Lower leg skin (tissue), 4 donors: ENCODE measurements at regions not wholly inside any gene's neighbourhood (a gene's known extent, or its start where the extent isn't known, plus 50 kb on each side); places are given as distances from the start of the nearest gene placed in this dataset.
A peak's percentile ranks its signal among the peaks of the same experiment; 100 is the strongest.

Source experiments
- DNase-seq, 2 donors: peaks; one replicate each; pipeline ENCODE4 v3.0.0-alpha.2; 2019; ENCODE audit warnings: low spot score in 2 of 2
- H3K4me3 ChIP-seq: fragments of 200-600 bp; sonication (generic); 2 replicates; pipeline ENCODE4 v1.5.1; 2017; ENCODE audit warnings: mild to moderate bottlenecking, low read depth; ENCODE audit not compliant: poor library complexity, severe bottlenecking
- CTCF ChIP-seq, 3 donors: fragments of 450-650 bp; IDR thresholded peaks; one replicate each; pipeline ENCODE4 v1.5.1; 2016; ENCODE audit warnings: antibody characterized with exemption in 3 of 3, mild to moderate bottlenecking in 3 of 3, moderate library complexity in 2 of 3
- POLR2A ChIP-seq, 2 donors: fragments of 450-650 bp; IDR thresholded peaks; one replicate each; pipeline ENCODE4 v1.6.1; 2016 to 2017; ENCODE audit warnings: antibody characterized with exemption in 2 of 2, mild to moderate bottlenecking in 1 of 2, moderate library complexity in 1 of 2
- WGBS, 2 donors: methylation state at CpG; one replicate each; pipeline ENCODE4 v1.1.5; 2018; 5-methylcytosine and 5-hydroxymethylcytosine counted together
- intact Hi-C: fragments of 100-400 bp; cut with DNase I; formaldehyde crosslinking; loops from one replicate; pipeline ENCODE4 v1.15.0; 2023; ENCODE audit warnings: low total_unique reads

DNA sequence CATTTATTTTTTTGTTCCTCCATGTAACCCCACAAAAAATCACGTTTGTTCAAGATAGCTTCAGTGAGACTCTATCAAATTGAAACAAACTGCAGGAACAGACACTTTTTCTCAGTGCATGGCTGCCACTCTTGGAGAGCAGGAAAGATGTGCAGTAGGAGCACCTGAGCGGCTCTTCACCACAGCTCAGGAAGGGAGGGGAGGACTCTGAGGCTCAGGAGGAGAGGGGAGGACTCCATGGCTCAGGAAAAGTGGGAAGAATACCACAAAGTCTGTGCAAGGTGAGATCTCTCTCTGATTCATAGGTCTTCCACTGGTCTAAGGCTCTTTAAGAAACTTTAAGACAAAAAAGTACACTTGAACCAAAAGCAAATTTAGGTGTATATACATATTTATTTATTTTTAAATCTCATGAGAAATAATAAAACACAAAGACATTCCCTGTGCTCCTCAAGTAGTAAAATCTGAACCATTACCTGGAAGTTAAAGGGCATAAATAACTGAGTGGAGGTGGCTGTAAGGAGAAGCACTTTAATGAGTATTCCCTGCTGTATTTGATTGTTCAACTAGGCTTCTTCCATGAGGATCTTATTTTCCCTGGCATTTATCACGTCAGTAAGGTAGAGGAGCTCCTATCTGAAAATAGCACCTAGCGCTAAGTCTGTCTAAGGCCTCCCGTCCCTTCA is 69.2 kb upstream of the CCN6 start:
- H3K4me3 ChIP-seq = no peak overlapping the region
- intact Hi-C loops = no loop called here
- DNase-seq = no peak
- TF ChIP-seq CTCF (IDR thresholded peaks at IDR 0.05) = no peak
- TF ChIP-seq POLR2A (IDR thresholded peaks at IDR 0.05) = no peak
- 74 to 75% methylated on average over 5 of the region's 5 CpGs for WGBS, 2 donors

- DNase-seq = peak in 1 of 2 donors; percentile 39
- H3K4me3 ChIP-seq = no peak overlapping the region
- intact Hi-C loops = no loop called here
- 41 to 45% methylated on average over 4 of the region's 4 CpGs for WGBS, 2 donors
- TF ChIP-seq CTCF (IDR thresholded peaks at IDR 0.05) = no peak
- TF ChIP-seq POLR2A (IDR thresholded peaks at IDR 0.05) = no peak
Measured at GRCh38 chr6:111985202-111985731, 68.6 kb upstream of the CCN6 start.

- WGBS, 2 donors = 86 to 97% methylated on average over 3 of the region's 3 CpGs
- intact Hi-C loops = no loop called here
- no peak overlapping the region for H3K4me3 ChIP-seq
- TF ChIP-seq POLR2A (IDR thresholded peaks at IDR 0.05) (no peak), CTCF (IDR thresholded peaks at IDR 0.05) (no peak)
- DNase-seq = no peak
Measured at GRCh38 chr6:111986651-111987050, 67.3 kb upstream of the CCN6 start.

GRCh38 chr6:111987295-111987694 is 66.6 kb upstream of the CCN6 start:
- H3K4me3 ChIP-seq = no peak overlapping the region
- WGBS, 2 donors = 43 to 49% methylated on average over 1 of the region's 1 CpG
- DNase-seq = peak in 1 of 2 donors; percentile 53
- TF ChIP-seq CTCF (IDR thresholded peaks at IDR 0.05) = no peak
- no peak for TF ChIP-seq POLR2A (IDR thresholded peaks at IDR 0.05)
- intact Hi-C loops = no loop called here

DNA sequence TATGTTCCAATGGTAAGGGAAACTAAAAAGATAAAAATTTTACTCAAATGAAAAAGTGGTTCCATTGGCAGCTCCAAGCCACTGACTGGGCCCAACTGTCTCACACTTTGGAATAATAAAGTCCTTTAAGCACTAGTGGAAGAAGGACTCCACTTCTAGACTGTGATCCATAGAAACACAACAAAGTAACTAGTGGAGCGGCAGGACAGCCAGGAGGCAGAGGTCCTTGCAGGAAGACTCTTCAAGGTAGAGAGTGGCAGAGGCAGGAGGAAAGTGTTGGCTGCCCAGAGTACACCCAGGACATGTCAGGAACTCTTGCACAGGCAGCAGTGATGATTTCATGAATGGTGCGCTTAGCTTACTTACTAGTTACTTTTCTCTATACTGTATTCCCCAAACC is 65.0 kb upstream of the CCN6 start:
- TF ChIP-seq CTCF (IDR thresholded peaks at IDR 0.05) = no peak
- TF ChIP-seq POLR2A (IDR thresholded peaks at IDR 0.05) = no peak
- H3K4me3 ChIP-seq = no peak overlapping the region
- WGBS, 2 donors = 96 to 97% methylated on average over 2 of the region's 2 CpGs
- intact Hi-C loops = no loop called here
- no peak for DNase-seq

DNA sequence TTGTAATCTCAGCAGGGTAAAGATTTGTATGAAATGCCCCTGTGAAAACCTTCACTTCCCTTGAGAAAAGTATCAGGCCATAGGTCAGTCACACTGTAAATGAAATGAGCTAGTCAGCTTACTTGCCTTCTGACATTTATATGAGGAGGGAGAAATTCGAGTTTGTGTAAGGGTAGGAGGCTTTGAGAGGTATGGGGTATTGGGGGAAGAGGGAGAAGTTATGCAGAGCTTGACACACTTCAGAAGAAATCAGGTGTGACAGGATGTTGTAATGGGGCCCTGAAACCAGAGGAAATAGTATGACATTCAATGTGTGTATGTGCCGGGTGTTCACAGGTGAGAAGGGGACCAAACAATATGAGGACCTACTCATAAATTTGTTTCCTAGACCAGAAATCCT is 64.2 kb upstream of the CCN6 start:
- no peak overlapping the region for H3K4me3 ChIP-seq
- intact Hi-C loops = no loop called here
- TF ChIP-seq POLR2A (IDR thresholded peaks at IDR 0.05) = no peak
- no peak for TF ChIP-seq CTCF (IDR thresholded peaks at IDR 0.05)
- no peak for DNase-seq
- 83 to 84% methylated on average over 2 of the region's 2 CpGs for WGBS, 2 donors
